AG10803 (cell line): ENCODE measurements at regions not wholly inside any gene's neighbourhood (a gene's known extent, or its start where the extent isn't known, plus 50 kb on each side); places are given as distances from the start of the nearest gene placed in this dataset.

ENCODE experiments used
- DNase-seq: peaks from one replicate; pipeline ENCODE4 v3.0.0; 2010; ENCODE audit warnings: low read depth
- H3K4me3 ChIP-seq: 2 replicates; pipeline ENCODE4 v1.5.1; 2011; ENCODE audit warnings: mild to moderate bottlenecking, low read length, control low read depth
- CTCF ChIP-seq: conservative IDR thresholded peaks from 2 replicates; pipeline ENCODE4 v1.5.1; 2011; ENCODE audit warnings: mild to moderate bottlenecking, low read length, control low read depth, inconsistent platforms

- no peak overlapping the region for H3K4me3 ChIP-seq
- DNase-seq = no peak
- TF ChIP-seq CTCF = no peak
Observed at GRCh38 chr11:32003335-32003734, 87.5 kb upstream of the RCN1 start.

- TF ChIP-seq CTCF = no peak
- H3K4me3 ChIP-seq = no peak overlapping the region
- DNase-seq = peak; percentile 42
Observed at GRCh38 chr11:32002311-32002710, 88.6 kb upstream of the RCN1 start.

- DNase-seq = no peak
- TF ChIP-seq CTCF = no peak
- H3K4me3 ChIP-seq = no peak overlapping the region
Observed at GRCh38 chr11:31997955-31998354, 92.9 kb upstream of the RCN1 start.

GRCh38 chr11:31996159-31996881, 94.6 kb upstream of the RCN1 start:
- TF ChIP-seq CTCF = no peak

GRCh38 chr11:31995525-31996094, 95.3 kb upstream of the RCN1 start:
- H3K4me3 ChIP-seq = peak overlapping the region; percentile 32
- DNase-seq = peak; percentile 29
- no peak for TF ChIP-seq CTCF

More at GRCh38 chr11:31996159-31996881, 94.6 kb upstream of the RCN1 start:
- H3K4me3 ChIP-seq = no peak overlapping the region
- no peak for DNase-seq

GRCh38 chr11:31995032-31995431, 95.8 kb upstream of the RCN1 start:
- TF ChIP-seq CTCF = no peak
- no peak for DNase-seq
- no peak overlapping the region for H3K4me3 ChIP-seq
